ENCODE measurements at regions not wholly inside any gene's neighbourhood (a gene's known extent, or its start where the extent isn't known, plus 50 kb on each side); places are given as distances from the start of the nearest gene placed in this dataset.

- 85 to 87% (median 86%) methylated on average over 24 of the region's 24 CpGs for WGBS, 3 donors
- H3K9me3 ChIP-seq, result no peaks in the 10 kb centered on the region
- H3K4me3 ChIP-seq, result no peak overlapping the region
- H3K36me3 ChIP-seq, result no peaks in the 10 kb centered on the region
- H3K27ac ChIP-seq, result no peak overlapping the region
- TF ChIP-seq POLR2A (IDR thresholded peaks at IDR 0.05) (no peak), CTCF (IDR thresholded peaks at IDR 0.05) (no peak), EP300 (IDR thresholded peaks at IDR 0.05) (no peak)
- DNase-seq, result no peak
- intact Hi-C loops (cut with DNase I), result no loop called here
- no peaks in the 10 kb centered on the region for H3K27me3 ChIP-seq
- no peaks in the 10 kb centered on the region for H3K4me1 ChIP-seq (ENCODE audit: insufficient read depth)
Observed at GRCh38 chr10:128475686-128476367, 349.6 kb upstream of the MKI67 start.

- no peaks in the 10 kb centered on the region for H3K27me3 ChIP-seq
- no peaks in the 10 kb centered on the region for H3K4me1 ChIP-seq (ENCODE audit: insufficient read depth)
- no peak overlapping the region for H3K27ac ChIP-seq
- H3K36me3 ChIP-seq, result no peaks in the 10 kb centered on the region
- H3K4me3 ChIP-seq, result no peak overlapping the region
- DNase-seq, result no peak
- H3K9me3 ChIP-seq, result no peaks in the 10 kb centered on the region
- WGBS, 3 donors, result 72 to 81% (median 76%) methylated on average over 7 of the region's 7 CpGs
- TF ChIP-seq CTCF (IDR thresholded peaks at IDR 0.05) (no peak), EP300 (IDR thresholded peaks at IDR 0.05) (no peak), POLR2A (IDR thresholded peaks at IDR 0.05) (no peak)
- intact Hi-C loops (cut with DNase I), result no loop called here
Observed at GRCh38 chr10:128476368-128476725, 350.1 kb upstream of the MKI67 start.

GRCh38 chr10:128476845-128477244, 350.6 kb upstream of the MKI67 start:
- Histone ChIP-seq H3K4me1 (ENCODE audit: insufficient read depth) (no peaks in the 10 kb centered on the region), H3K27ac (no peak overlapping the region), H3K27me3 (no peaks in the 10 kb centered on the region), H3K36me3 (no peaks in the 10 kb centered on the region), H3K9me3 (no peaks in the 10 kb centered on the region), H3K4me3 (no peak overlapping the region)
- TF ChIP-seq EP300 (IDR thresholded peaks at IDR 0.05) (no peak), CTCF (IDR thresholded peaks at IDR 0.05) (no peak), POLR2A (IDR thresholded peaks at IDR 0.05) (no peak)
- intact Hi-C loops (cut with DNase I), result no loop called here
- 38 to 61% (median 44%) methylated on average over 4 of the region's 4 CpGs for WGBS, 3 donors
- no peak for DNase-seq

- Histone ChIP-seq H3K9me3 (no peaks in the 10 kb centered on the region), H3K27ac (no peak overlapping the region), H3K4me1 (ENCODE audit: insufficient read depth) (no peaks in the 10 kb centered on the region), H3K27me3 (no peaks in the 10 kb centered on the region), H3K4me3 (no peak overlapping the region), H3K36me3 (no peaks in the 10 kb centered on the region)
- WGBS, 3 donors, result 50 to 54% (median 50%) methylated on average over 9 of the region's 9 CpGs
- intact Hi-C loops (cut with DNase I), result no loop called here
- DNase-seq, result no peak
- TF ChIP-seq EP300 (IDR thresholded peaks at IDR 0.05) (no peak), CTCF (IDR thresholded peaks at IDR 0.05) (no peak), POLR2A (IDR thresholded peaks at IDR 0.05) (no peak)
Observed at GRCh38 chr10:128480601-128481000, 354.4 kb upstream of the MKI67 start.

All from ovary (tissue), 7 donors.